Erythroblast (primary cell): ENCODE measurements at regions not wholly inside any gene's neighbourhood (a gene's known extent, or its start where the extent isn't known, plus 50 kb on each side); places are given as distances from the start of the nearest gene placed in this dataset.

ENCODE experiments used
- GATA1 ChIP-seq: IDR thresholded peaks from 2 replicates; pipeline ENCODE4 v1.6.1; 2011; ENCODE audit warnings: low read depth, mild to moderate bottlenecking, control low read depth, low read length, moderate library complexity
- POLR2A ChIP-seq: IDR thresholded peaks from 2 replicates; pipeline ENCODE4 v1.6.1; 2011; ENCODE audit warnings: mild to moderate bottlenecking, low read length

DNA sequence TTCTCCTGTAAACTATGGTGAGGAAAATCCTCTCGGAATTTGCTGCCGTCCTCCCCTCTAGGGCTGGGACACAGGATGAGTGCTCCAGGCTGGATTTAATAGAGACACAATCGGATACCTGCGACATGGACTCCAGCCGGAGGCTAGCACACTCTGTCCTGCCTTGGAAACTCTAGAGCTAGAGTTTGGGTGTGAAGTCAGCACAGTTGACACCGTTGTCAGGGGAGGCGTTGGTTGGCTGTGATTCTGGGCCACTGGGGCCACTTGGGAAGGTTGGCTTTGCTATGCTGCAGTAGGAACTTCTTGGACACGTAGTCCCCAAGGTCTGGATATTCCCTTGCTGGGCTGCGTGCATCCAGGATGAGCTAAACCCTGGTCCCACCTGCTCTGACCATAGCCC, 169.4 kb downstream of the NRN1 start:
- TF ChIP-seq POLR2A (no peak), GATA1 (no peak)
